GM12872 (cell line): ENCODE measurements at regions not wholly inside any gene's neighbourhood (a gene's known extent, or its start where the extent isn't known, plus 50 kb on each side); places are given as distances from the start of the nearest gene placed in this dataset.

Experiments
- TF ChIP-seq, protein P1 (sequence below): IDR thresholded peaks from 3 replicates; pipeline ENCODE4 v1.5.1; 2011; ENCODE audit warnings: low read depth, mild to moderate bottlenecking, low read length, moderate library complexity; ENCODE audit not compliant: insufficient read depth

DNA sequence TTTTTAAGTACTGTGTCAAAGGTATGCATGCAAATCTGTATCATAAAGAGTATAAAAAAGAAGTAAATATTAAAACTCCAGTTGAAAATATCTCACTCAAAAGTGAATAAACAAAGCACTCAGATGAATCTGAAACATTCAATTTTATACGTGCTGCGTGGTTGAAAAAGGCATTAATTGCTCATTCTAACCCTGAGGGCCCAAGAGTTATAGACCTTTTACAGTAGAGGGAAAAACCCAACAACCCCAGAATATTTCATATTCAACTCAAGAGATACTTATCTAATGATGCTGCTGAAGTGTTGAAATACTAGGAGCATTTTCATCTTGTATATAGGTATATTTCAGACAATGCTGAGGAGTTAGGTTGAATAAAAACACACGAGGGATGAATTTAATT is 862.8 kb upstream of the CITED2 start:
- TF ChIP-seq, protein P1, sequence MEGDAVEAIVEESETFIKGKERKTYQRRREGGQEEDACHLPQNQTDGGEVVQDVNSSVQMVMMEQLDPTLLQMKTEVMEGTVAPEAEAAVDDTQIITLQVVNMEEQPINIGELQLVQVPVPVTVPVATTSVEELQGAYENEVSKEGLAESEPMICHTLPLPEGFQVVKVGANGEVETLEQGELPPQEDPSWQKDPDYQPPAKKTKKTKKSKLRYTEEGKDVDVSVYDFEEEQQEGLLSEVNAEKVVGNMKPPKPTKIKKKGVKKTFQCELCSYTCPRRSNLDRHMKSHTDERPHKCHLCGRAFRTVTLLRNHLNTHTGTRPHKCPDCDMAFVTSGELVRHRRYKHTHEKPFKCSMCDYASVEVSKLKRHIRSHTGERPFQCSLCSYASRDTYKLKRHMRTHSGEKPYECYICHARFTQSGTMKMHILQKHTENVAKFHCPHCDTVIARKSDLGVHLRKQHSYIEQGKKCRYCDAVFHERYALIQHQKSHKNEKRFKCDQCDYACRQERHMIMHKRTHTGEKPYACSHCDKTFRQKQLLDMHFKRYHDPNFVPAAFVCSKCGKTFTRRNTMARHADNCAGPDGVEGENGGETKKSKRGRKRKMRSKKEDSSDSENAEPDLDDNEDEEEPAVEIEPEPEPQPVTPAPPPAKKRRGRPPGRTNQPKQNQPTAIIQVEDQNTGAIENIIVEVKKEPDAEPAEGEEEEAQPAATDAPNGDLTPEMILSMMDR: no peak

DNA sequence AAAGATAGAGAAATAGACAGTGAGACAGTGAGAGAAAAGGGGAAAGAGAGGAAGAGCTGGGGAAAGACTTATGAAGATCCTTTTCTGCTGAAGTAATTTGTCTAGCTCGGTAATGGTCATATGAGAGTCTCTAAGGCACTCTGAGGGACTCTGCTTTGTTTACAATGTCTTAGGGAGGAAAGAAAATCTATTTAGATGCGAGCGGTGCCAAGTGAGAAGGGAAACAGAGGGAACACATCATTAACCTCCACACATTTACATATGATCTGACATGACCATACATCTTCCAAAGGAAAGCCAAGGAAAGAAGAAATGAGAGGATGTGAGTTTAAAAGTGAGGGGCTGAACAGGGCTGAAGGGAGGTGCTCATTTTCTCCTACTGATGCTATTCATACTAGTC is 862.3 kb upstream of the CITED2 start:
- TF ChIP-seq, protein P1: no peak

DNA sequence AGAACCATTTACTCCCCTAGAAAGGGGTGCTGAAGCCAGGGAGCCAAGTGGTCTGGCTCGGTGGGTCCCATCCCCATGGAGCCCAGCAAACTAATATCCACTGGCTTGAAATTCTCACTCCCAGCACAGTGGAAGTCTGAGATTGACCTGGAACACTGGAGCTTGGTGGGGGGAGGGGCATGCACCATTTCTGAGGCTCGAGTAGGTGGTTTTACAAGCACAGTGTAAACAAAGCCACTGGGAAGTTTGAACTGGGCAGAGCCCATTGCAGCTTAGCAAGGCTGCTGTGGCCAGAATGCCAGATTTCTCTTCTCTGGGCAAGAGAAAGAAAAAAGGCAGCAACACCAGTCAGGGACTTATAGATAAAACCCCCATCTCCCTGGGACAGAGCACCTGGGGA is 855.8 kb upstream of the CITED2 start:
- TF ChIP-seq, protein P1: no peak

DNA sequence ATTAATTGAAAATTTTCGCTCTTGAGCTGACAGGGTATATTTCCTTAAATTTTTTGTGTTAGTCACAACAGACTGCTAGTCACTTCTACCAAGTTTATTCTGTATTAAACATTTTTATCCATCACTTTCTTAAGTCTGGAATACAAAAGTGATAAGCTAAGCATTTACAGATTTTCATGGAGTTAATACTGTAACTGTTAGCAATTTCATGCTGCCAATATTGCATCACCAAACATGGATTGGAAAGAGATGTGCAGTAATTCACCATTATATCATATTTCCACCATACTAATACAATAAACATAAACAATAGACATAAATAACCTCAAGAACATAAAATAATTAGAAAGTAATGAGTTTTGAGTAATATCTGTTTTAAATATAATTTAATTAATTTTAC is 854.0 kb upstream of the CITED2 start:
- TF ChIP-seq, protein P1: no peak

DNA sequence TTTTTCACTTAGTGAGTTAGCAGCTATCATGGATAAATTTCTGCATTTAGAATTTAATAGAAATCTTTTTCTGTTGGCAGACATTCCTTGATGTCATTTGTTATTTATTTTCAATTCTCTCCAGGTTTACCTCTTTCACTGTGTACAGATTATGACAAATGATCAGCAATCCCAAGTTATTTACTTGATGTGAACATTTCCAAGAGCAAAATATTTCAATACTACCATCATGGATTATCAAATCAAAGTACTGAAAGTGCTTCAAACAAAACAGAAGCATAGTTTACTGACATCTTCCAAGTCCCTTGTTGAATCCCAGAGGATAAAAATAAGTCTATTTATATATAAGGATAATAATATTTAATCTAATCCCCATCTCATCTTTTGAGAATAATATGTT is 852.2 kb upstream of the CITED2 start:
- TF ChIP-seq, protein P1: no peak

DNA sequence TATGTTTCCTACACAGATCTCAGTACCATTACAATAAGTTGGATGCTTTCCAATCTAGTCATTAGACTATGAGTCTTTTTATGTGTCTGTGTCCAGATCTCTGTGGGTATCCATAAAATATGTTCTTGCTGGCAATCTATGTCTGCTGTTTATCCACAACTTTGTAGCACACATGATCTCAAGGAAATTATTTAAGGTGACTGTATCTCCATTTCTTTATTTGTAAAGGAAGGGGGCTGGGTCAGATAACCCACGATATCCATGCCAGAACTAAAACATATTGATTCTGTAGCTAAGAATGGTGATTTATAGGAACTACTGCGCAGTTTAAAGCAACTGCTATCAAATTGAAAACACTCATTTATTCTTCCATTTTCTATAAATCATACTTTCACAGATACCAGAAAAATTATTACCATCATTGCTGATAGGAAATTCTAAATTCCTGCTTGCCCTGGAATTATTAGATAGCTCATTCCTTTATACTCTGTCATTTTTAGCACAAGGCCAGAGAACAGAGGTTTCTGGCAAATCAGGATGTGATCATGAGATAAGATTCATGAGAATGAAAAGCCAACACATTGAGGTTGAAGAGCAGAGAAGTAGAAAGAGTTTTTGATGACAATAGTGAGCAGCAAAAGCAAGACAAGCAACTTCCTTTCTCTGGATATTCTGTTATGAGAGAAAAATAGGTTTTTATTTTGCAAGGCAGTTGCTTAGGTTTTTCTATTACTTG is 851.4 kb upstream of the CITED2 start:
- TF ChIP-seq, protein P1: no peak

DNA sequence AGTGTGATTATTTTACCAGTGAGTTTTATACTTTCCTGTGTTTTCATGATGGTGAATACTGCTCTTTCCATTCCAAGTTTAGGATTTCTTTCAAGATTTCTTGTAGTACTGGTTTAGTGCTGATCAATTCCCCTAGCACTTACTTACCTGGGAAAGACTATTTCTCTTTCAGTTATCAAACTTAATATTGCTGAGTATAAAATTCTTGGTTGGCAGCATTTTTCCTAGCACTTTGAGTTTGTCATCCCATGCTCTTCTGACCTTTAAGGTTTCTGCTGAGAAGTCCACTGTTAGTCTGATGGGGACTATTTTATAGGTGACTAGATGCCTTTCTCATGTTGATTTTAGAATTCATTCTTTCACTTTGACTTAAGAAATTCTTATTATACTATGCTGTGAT is 842.8 kb upstream of the CITED2 start:
- TF ChIP-seq, protein P1: no peak

DNA sequence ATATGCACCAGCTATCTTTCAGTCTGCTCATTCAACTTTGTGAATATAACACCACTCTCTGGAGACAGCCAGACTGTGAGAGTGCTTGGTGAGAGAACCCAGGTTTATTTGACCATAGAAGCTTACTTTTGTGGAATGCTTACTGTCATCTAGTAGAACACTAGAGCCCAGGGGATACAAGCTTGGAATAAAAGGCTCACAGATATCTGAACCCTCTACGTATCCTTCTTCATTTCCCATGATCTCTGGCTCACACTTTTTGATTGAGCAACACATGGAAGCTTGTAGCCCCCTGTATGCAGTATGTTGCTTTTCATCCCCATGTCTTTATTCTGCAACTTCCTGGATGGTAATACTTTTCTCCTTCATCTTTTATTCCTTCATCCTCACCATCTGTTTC is 835.3 kb upstream of the CITED2 start:
- TF ChIP-seq, protein P1: no peak
